ENCODE measurements at regions not wholly inside any gene's neighbourhood (a gene's known extent, or its start where the extent isn't known, plus 50 kb on each side); places are given as distances from the start of the nearest gene placed in this dataset.

- no peak for DNase-seq (ENCODE audit: low spot score, unreplicated experiment)
- no peaks in the 10 kb centered on the region for H3K4me1 Mint-ChIP-seq (ENCODE audit: low read depth)
- no peak overlapping the region for H3K4me3 Mint-ChIP-seq (ENCODE audit: low read depth)
- H3K27me3 Mint-ChIP-seq, result peaks cover 27% of the 10 kb centered on the region
- H3K27ac Mint-ChIP-seq, result no peak overlapping the region
- TF ChIP-seq, protein P1, sequence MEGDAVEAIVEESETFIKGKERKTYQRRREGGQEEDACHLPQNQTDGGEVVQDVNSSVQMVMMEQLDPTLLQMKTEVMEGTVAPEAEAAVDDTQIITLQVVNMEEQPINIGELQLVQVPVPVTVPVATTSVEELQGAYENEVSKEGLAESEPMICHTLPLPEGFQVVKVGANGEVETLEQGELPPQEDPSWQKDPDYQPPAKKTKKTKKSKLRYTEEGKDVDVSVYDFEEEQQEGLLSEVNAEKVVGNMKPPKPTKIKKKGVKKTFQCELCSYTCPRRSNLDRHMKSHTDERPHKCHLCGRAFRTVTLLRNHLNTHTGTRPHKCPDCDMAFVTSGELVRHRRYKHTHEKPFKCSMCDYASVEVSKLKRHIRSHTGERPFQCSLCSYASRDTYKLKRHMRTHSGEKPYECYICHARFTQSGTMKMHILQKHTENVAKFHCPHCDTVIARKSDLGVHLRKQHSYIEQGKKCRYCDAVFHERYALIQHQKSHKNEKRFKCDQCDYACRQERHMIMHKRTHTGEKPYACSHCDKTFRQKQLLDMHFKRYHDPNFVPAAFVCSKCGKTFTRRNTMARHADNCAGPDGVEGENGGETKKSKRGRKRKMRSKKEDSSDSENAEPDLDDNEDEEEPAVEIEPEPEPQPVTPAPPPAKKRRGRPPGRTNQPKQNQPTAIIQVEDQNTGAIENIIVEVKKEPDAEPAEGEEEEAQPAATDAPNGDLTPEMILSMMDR (IDR thresholded peaks at IDR 0.05; ENCODE audit: unreplicated experiment), result no peak
- no peaks in the 10 kb centered on the region for H3K9me3 Mint-ChIP-seq (ENCODE audit: low read depth)
- no peaks in the 10 kb centered on the region for H3K36me3 Mint-ChIP-seq (ENCODE audit: insufficient read depth)
Observed at GRCh38 chr20:41902346-41902745, 284.2 kb upstream of the CHD6 start.

- H3K27ac Mint-ChIP-seq, result no peak overlapping the region
- DNase-seq (ENCODE audit: low spot score, unreplicated experiment), result no peak
- H3K9me3 Mint-ChIP-seq (ENCODE audit: low read depth), result no peaks in the 10 kb centered on the region
- no peak overlapping the region for H3K4me3 Mint-ChIP-seq (ENCODE audit: low read depth)
- H3K27me3 Mint-ChIP-seq, result peaks cover 32% of the 10 kb centered on the region
- H3K4me1 Mint-ChIP-seq (ENCODE audit: low read depth), result no peaks in the 10 kb centered on the region
- H3K36me3 Mint-ChIP-seq (ENCODE audit: insufficient read depth), result no peaks in the 10 kb centered on the region
- TF ChIP-seq, protein P1 (IDR thresholded peaks at IDR 0.05; ENCODE audit: unreplicated experiment), result no peak
Observed at GRCh38 chr20:41900201-41900691, 282.1 kb upstream of the CHD6 start.

DNA sequence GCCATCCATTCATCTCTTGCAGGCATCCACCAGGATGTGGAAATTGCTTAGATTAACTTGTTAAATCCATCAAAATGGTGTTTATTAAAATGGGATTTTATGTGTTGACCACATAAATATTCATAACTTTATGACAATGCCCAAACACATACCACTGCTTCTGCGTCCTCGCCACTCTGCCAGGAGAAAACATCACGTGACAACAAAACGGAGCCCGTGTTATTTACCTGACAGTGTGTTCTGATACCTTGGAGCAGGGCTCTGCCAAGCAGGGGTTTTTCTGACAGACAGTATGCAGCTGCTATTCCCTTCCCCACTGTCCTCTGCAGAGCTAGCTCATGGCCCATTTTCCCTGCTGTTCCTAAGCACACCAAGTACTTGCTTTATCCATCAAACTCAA, 279.5 kb upstream of the CHD6 start:
- Mint-ChIP-seq H3K4me1 (ENCODE audit: low read depth) (no peaks in the 10 kb centered on the region), H3K9me3 (ENCODE audit: low read depth) (no peaks in the 10 kb centered on the region), H3K27me3 (peaks cover 21% of the 10 kb centered on the region), H3K4me3 (ENCODE audit: low read depth) (no peak overlapping the region), H3K27ac (no peak overlapping the region), H3K36me3 (ENCODE audit: insufficient read depth) (no peaks in the 10 kb centered on the region)
- DNase-seq (ENCODE audit: low spot score, unreplicated experiment), result no peak
- TF ChIP-seq, protein P1 (IDR thresholded peaks at IDR 0.05; ENCODE audit: unreplicated experiment), result no peak

GRCh38 chr20:41895241-41896032, 277.3 kb upstream of the CHD6 start:
- Mint-ChIP-seq H3K27ac (no peak overlapping the region), H3K4me1 (ENCODE audit: low read depth) (no peaks in the 10 kb centered on the region), H3K9me3 (ENCODE audit: low read depth) (no peaks in the 10 kb centered on the region), H3K27me3 (peaks cover 23% of the 10 kb centered on the region), H3K4me3 (ENCODE audit: low read depth) (no peak overlapping the region), H3K36me3 (ENCODE audit: insufficient read depth) (no peaks in the 10 kb centered on the region)
- TF ChIP-seq, protein P1 (IDR thresholded peaks at IDR 0.05; ENCODE audit: unreplicated experiment), result no peak
- DNase-seq (ENCODE audit: low spot score, unreplicated experiment), result no peak

- H3K27ac Mint-ChIP-seq, result no peak overlapping the region
- TF ChIP-seq, protein P1 (IDR thresholded peaks at IDR 0.05; ENCODE audit: unreplicated experiment), result no peak
- no peaks in the 10 kb centered on the region for H3K36me3 Mint-ChIP-seq (ENCODE audit: insufficient read depth)
- H3K4me1 Mint-ChIP-seq (ENCODE audit: low read depth), result peaks cover 7% of the 10 kb centered on the region
- H3K9me3 Mint-ChIP-seq (ENCODE audit: low read depth), result no peaks in the 10 kb centered on the region
- H3K27me3 Mint-ChIP-seq, result peaks cover 17% of the 10 kb centered on the region
- no peak overlapping the region for H3K4me3 Mint-ChIP-seq (ENCODE audit: low read depth)
- DNase-seq (ENCODE audit: low spot score, unreplicated experiment), result no peak
Observed at GRCh38 chr20:41894255-41894963, 276.2 kb upstream of the CHD6 start.

Measured in progenitor cell of endocrine pancreas (in vitro differentiated cells).